ENCODE measurements at regions not wholly inside any gene's neighbourhood (a gene's known extent, or its start where the extent isn't known, plus 50 kb on each side); places are given as distances from the start of the nearest gene placed in this dataset.

- TF ChIP-seq CTCF (IDR thresholded peaks at IDR 0.05 in 4 of 5, conservative IDR thresholded peaks at IDR 0.05 in 1 of 5) (no peak), POLR2A (IDR thresholded peaks at IDR 0.05) (no peak)
These were observed 60.3 kb upstream of the SYT6 start for GRCh38 chr1:114214016-114214415.
